ENCODE measurements at regions not wholly inside any gene's neighbourhood (a gene's known extent, or its start where the extent isn't known, plus 50 kb on each side); places are given as distances from the start of the nearest gene placed in this dataset.
"Not testable (repeated sequence)": the region's sequence is repeated elsewhere in the genome, so short reads cannot be mapped to it uniquely, and the experiment has no call there.

DNA sequence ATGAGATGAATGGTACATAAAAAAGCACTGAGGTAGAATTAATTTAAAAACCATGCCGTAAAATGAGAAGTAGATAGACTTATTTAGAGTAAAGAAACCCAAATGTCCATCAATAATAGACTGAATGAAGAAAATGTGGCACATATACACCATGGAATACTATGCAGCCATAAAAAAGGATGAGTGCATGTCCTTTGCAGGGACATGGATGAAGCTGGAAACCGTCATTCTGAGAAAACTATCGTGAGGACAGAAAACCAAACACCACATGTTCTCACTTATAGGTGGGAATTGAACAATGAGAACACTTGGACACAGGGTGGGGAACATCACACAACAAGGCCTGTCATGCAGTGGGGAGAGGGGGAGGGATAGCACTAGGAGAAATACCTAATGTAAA is 126.4 kb downstream of the KLRB1 start:
- TF ChIP-seq EZH2 (IDR thresholded peaks at IDR 0.05; ENCODE audit: low read depth, low read length, severe bottlenecking); SP1 (IDR thresholded peaks at IDR 0.05; ENCODE audit: low read depth, low read length); ZNF274 (IDR thresholded peaks at IDR 0.05; ENCODE audit: borderline replicate concordance, extremely low read depth, low read length); TBP (IDR thresholded peaks at IDR 0.05; ENCODE audit: low read depth, low read length); JUN (IDR thresholded peaks at IDR 0.05; ENCODE audit: low read depth, low read length); EP300 (IDR thresholded peaks at IDR 0.05; ENCODE audit: borderline replicate concordance in 1 of 2, low read depth in 2 of 2, low read length in 2 of 2); HDAC2 (IDR thresholded peaks at IDR 0.05; ENCODE audit: borderline replicate concordance in 1 of 2, low read depth in 2 of 2, low read length in 2 of 2); SUZ12 (IDR thresholded peaks at IDR 0.05; ENCODE audit: low read length); POLR2A (IDR thresholded peaks at IDR 0.05; ENCODE audit: control extremely low read depth in 1 of 2, low read depth in 2 of 2, low read length in 2 of 2); JUND (IDR thresholded peaks at IDR 0.05; ENCODE audit: low read length); KDM1A (IDR thresholded peaks at IDR 0.05; ENCODE audit: borderline replicate concordance, low read length): not testable (repeated sequence)
- TF ChIP-seq, protein P1, sequence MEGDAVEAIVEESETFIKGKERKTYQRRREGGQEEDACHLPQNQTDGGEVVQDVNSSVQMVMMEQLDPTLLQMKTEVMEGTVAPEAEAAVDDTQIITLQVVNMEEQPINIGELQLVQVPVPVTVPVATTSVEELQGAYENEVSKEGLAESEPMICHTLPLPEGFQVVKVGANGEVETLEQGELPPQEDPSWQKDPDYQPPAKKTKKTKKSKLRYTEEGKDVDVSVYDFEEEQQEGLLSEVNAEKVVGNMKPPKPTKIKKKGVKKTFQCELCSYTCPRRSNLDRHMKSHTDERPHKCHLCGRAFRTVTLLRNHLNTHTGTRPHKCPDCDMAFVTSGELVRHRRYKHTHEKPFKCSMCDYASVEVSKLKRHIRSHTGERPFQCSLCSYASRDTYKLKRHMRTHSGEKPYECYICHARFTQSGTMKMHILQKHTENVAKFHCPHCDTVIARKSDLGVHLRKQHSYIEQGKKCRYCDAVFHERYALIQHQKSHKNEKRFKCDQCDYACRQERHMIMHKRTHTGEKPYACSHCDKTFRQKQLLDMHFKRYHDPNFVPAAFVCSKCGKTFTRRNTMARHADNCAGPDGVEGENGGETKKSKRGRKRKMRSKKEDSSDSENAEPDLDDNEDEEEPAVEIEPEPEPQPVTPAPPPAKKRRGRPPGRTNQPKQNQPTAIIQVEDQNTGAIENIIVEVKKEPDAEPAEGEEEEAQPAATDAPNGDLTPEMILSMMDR (IDR thresholded peaks at IDR 0.05; ENCODE audit: control extremely low read depth in 1 of 3, insufficient read depth in 1 of 3, low read depth in 1 of 3, low read length in 3 of 3): not testable (repeated sequence)
- TF ChIP-seq, protein P2, sequence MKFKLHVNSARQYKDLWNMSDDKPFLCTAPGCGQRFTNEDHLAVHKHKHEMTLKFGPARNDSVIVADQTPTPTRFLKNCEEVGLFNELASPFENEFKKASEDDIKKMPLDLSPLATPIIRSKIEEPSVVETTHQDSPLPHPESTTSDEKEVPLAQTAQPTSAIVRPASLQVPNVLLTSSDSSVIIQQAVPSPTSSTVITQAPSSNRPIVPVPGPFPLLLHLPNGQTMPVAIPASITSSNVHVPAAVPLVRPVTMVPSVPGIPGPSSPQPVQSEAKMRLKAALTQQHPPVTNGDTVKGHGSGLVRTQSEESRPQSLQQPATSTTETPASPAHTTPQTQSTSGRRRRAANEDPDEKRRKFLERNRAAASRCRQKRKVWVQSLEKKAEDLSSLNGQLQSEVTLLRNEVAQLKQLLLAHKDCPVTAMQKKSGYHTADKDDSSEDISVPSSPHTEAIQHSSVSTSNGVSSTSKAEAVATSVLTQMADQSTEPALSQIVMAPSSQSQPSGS (IDR thresholded peaks at IDR 0.05; ENCODE audit: low read length): not testable (repeated sequence)
- TF ChIP-seq, protein P3, sequence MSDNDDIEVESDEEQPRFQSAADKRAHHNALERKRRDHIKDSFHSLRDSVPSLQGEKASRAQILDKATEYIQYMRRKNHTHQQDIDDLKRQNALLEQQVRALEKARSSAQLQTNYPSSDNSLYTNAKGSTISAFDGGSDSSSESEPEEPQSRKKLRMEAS (IDR thresholded peaks at IDR 0.05): not testable (repeated sequence)
